Mammary epithelial cell (primary cell): ENCODE measurements at regions not wholly inside any gene's neighbourhood (a gene's known extent, or its start where the extent isn't known, plus 50 kb on each side); places are given as distances from the start of the nearest gene placed in this dataset.

ENCODE experiments used
- CTCF ChIP-seq, 2 donors: IDR thresholded peaks in 1 of 2; conservative IDR thresholded peaks in 1 of 2; 2 replicates each; pipeline ENCODE4 v1.5.1; 2011 to 2012; ENCODE audit warnings: inconsistent platforms in 2 of 2, low read length in 2 of 2, mild to moderate bottlenecking in 2 of 2, control low read depth in 1 of 2, low read depth in 1 of 2; ENCODE audit not compliant: insufficient read depth in 1 of 2; ENCODE audit errors: extremely low read depth in 1 of 2
- EZH2 ChIP-seq: IDR thresholded peaks from 2 replicates; pipeline ENCODE4 v1.6.1; 2012; ENCODE audit warnings: low read length, inconsistent platforms, borderline replicate concordance

- TF ChIP-seq CTCF (conservative IDR thresholded peaks at IDR 0.05 in 1 of 2, IDR thresholded peaks at IDR 0.05 in 1 of 2; ENCODE audit: extremely low read depth in 1 of 2, insufficient read depth in 1 of 2, low read depth in 1 of 2, low read length in 2 of 2) (no peak), EZH2 (no peak)
These were observed 93.9 kb upstream of the GNAI1 start for GRCh38 chr7:80040752-80041151.
